Panc1 (cell line): ENCODE measurements at regions not wholly inside any gene's neighbourhood (a gene's known extent, or its start where the extent isn't known, plus 50 kb on each side); places are given as distances from the start of the nearest gene placed in this dataset.

Experiments
- ATAC-seq: fragments of 200-7000 bp; cut with Tn5 transposase; 2 replicates; pipeline ENCODE4 v1.9.1; 2020; ENCODE audit warnings: mild to moderate bottlenecking, moderate library complexity
- BruUV-seq: library from RNA; stranded (reverse); fragments of 400-500 nt; replicated peaks from 2 replicates; lab custom pipeline; 2021; lab: Mats Ljungman, UMichigan
- CTCF ChIA-PET: fragments of 300-600 bp; sonication (Branson Sonifier 250); formaldehyde crosslinking; loops from one replicate; lab custom pipeline; 2022; ENCODE audit warnings: antibody characterized with exemption; lab: Charles Lee
- POLR2A ChIA-PET: fragments of 300-600 bp; sonication (Branson Sonifier 250); formaldehyde crosslinking; loops from one replicate; lab custom pipeline; 2022; ENCODE audit warnings: antibody characterized with exemption; lab: Charles Lee
- DNase-seq: peaks from one replicate; pipeline ENCODE4 v3.0.0-alpha.2; 2010; ENCODE audit warnings: low read depth, low spot score
- H3K27ac ChIP-seq: 2 replicates; pipeline ENCODE4 v1.5.1; 2011; ENCODE audit warnings: mild to moderate bottlenecking, low read length, inconsistent platforms
- H3K27me3 ChIP-seq: fragments of 200-500 bp; sonication (Bioruptor generic); 2 replicates; pipeline ENCODE4 v1.6.0; 2014; ENCODE audit warnings: low read length, inconsistent platforms; ENCODE audit not compliant: control insufficient read depth, insufficient read depth
- H3K36me3 ChIP-seq: fragments of 200-500 bp; sonication (Bioruptor generic); 2 replicates; pipeline ENCODE4 v1.5.1; 2014; ENCODE audit warnings: inconsistent platforms, mild to moderate bottlenecking, low read length, moderate library complexity; ENCODE audit not compliant: control insufficient read depth, insufficient read depth
- H3K4me1 ChIP-seq: 2 replicates; pipeline ENCODE4 v1.5.1; 2011; ENCODE audit warnings: inconsistent platforms, mild to moderate bottlenecking, low read length, moderate library complexity; ENCODE audit not compliant: control insufficient read depth, insufficient read depth
- H3K4me3 ChIP-seq, 2 experiments: 2 replicates each; pipeline ENCODE4 v1.5.1; 2011 to 2012; ENCODE audit warnings: low read depth in 2 of 2, low read length in 2 of 2, mild to moderate bottlenecking in 2 of 2, inconsistent platforms in 1 of 2, moderate library complexity in 1 of 2
- H3K9me3 ChIP-seq: fragments of 200-500 bp; sonication (Bioruptor generic); 2 replicates; pipeline ENCODE4 v1.5.1; 2014; ENCODE audit warnings: low read depth, mild to moderate bottlenecking, inconsistent platforms, low read length, moderate library complexity; ENCODE audit not compliant: control insufficient read depth, insufficient read depth
- POLR2AphosphoS5 ChIP-seq: IDR thresholded peaks from 2 replicates; pipeline ENCODE4 v1.6.1; 2012; ENCODE audit warnings: mild to moderate bottlenecking, low read depth, low read length, moderate library complexity
- SIN3A ChIP-seq: IDR thresholded peaks from 2 replicates; pipeline ENCODE4 v1.6.1; 2012; ENCODE audit warnings: low read depth, mild to moderate bottlenecking, low read length, moderate library complexity, borderline replicate concordance; ENCODE audit not compliant: insufficient read depth
- TCF7L2 ChIP-seq: IDR thresholded peaks from 2 replicates; pipeline ENCODE4 v1.6.1; 2011; ENCODE audit warnings: mild to moderate bottlenecking, low read depth, low read length, inconsistent platforms
- in situ Hi-C: cut with HindIII; loops from 2 replicates; pipeline ENCODE4 v1.10.0; 2016; ENCODE audit warnings: low sequenced_read_pairs, low pct_unique_long_range_greater_than_20kb
- intact Hi-C: fragments of 100-400 bp; cut with micrococcal nuclease; formaldehyde crosslinking; loops from one replicate; pipeline ENCODE4 v1.10.0; 2022; ENCODE audit not compliant: unreplicated experiment
- TF ChIP-seq, protein P1 (sequence below), 2 experiments: IDR thresholded peaks; 2 replicates each; pipeline ENCODE4 v1.6.1; 2011 to 2012; ENCODE audit warnings: low read depth in 2 of 2, control low read depth in 1 of 2, low read length in 1 of 2, mild to moderate bottlenecking in 1 of 2, moderate library complexity in 1 of 2; ENCODE audit not compliant: insufficient read depth in 1 of 2
- TF ChIP-seq, protein P2 (sequence below): fragments of 450-650 bp; IDR thresholded peaks from 2 replicates; pipeline ENCODE4 v1.5.1; 2017; ENCODE audit warnings: mild to moderate bottlenecking

DNA sequence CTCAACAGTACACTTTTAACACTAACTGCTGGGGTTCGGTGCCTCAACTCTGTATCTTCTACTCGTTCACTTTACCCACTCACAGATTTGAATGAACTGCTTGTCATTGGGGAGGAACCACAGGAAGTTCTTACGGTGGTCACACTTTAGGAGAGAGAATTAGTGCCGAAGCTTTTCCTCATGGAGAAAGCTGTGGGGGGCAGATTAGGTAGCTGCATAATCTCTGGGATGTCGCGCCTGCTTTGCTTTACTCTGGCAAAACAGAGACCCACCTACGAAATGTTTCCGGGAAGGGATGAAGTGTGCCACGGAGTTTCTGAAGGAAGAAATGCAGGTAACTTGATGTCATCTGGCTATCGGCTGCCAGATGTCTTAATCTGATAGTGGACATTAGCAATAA lies 949.7 kb upstream of the TENM3 start:
- H3K27ac ChIP-seq, result no peak overlapping the region
- CTCF ChIA-PET, result no interaction called here
- no peak overlapping the region for H3K4me3 ChIP-seq
- no peaks in the 10 kb centered on the region; the same call in 1 of the 2 replicates for H3K27me3 ChIP-seq
- POLR2A ChIA-PET, result no interaction called here
- no peaks in the 10 kb centered on the region for H3K36me3 ChIP-seq
- no peak for DNase-seq
- TF ChIP-seq, protein P1, sequence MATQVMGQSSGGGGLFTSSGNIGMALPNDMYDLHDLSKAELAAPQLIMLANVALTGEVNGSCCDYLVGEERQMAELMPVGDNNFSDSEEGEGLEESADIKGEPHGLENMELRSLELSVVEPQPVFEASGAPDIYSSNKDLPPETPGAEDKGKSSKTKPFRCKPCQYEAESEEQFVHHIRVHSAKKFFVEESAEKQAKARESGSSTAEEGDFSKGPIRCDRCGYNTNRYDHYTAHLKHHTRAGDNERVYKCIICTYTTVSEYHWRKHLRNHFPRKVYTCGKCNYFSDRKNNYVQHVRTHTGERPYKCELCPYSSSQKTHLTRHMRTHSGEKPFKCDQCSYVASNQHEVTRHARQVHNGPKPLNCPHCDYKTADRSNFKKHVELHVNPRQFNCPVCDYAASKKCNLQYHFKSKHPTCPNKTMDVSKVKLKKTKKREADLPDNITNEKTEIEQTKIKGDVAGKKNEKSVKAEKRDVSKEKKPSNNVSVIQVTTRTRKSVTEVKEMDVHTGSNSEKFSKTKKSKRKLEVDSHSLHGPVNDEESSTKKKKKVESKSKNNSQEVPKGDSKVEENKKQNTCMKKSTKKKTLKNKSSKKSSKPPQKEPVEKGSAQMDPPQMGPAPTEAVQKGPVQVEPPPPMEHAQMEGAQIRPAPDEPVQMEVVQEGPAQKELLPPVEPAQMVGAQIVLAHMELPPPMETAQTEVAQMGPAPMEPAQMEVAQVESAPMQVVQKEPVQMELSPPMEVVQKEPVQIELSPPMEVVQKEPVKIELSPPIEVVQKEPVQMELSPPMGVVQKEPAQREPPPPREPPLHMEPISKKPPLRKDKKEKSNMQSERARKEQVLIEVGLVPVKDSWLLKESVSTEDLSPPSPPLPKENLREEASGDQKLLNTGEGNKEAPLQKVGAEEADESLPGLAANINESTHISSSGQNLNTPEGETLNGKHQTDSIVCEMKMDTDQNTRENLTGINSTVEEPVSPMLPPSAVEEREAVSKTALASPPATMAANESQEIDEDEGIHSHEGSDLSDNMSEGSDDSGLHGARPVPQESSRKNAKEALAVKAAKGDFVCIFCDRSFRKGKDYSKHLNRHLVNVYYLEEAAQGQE (IDR thresholded peaks at IDR 0.05; ENCODE audit: insufficient read depth in 1 of 2, low read depth in 2 of 2, low read length in 1 of 2), result no peak
- TF ChIP-seq, protein P2, sequence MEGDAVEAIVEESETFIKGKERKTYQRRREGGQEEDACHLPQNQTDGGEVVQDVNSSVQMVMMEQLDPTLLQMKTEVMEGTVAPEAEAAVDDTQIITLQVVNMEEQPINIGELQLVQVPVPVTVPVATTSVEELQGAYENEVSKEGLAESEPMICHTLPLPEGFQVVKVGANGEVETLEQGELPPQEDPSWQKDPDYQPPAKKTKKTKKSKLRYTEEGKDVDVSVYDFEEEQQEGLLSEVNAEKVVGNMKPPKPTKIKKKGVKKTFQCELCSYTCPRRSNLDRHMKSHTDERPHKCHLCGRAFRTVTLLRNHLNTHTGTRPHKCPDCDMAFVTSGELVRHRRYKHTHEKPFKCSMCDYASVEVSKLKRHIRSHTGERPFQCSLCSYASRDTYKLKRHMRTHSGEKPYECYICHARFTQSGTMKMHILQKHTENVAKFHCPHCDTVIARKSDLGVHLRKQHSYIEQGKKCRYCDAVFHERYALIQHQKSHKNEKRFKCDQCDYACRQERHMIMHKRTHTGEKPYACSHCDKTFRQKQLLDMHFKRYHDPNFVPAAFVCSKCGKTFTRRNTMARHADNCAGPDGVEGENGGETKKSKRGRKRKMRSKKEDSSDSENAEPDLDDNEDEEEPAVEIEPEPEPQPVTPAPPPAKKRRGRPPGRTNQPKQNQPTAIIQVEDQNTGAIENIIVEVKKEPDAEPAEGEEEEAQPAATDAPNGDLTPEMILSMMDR, result no peak
- no peak for TF ChIP-seq TCF7L2
- TF ChIP-seq SIN3A, result no peak
- TF ChIP-seq POLR2AphosphoS5, result no peak
- in situ Hi-C loops, result no loop called here
- BruUV-seq, result no TSS peak
- intact Hi-C loops, result no loop called here
- H3K9me3 ChIP-seq, result no peaks in the 10 kb centered on the region
- ATAC-seq, result no peak
- H3K4me1 ChIP-seq, result no peaks in the 10 kb centered on the region

DNA sequence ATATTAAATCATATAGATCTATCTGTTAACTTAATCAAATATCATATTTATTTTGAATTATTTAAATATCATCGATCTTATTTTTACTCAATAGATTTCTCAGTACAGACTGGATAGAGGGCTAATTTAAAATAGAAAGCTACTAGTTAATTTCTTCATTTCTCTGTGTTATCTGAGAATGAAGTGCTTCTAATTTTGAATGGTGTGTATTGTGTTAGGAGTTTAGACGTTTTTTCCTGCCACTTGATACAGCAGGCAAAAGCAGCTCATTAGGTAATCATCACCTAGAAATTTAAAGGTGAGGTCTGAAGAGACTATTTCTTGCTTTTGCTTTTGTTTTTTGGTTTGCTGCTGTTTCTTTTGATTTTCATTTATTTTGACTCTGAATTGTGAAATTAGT lies 948.8 kb upstream of the TENM3 start:
- ATAC-seq, result no peak
- H3K27me3 ChIP-seq, result no peaks in the 10 kb centered on the region; the same call in 1 of the 2 replicates
- BruUV-seq, result no TSS peak
- no peak overlapping the region for H3K4me3 ChIP-seq
- H3K9me3 ChIP-seq, result no peaks in the 10 kb centered on the region
- no peaks in the 10 kb centered on the region for H3K36me3 ChIP-seq
- in situ Hi-C loops, result no loop called here
- no peak overlapping the region for H3K27ac ChIP-seq
- TF ChIP-seq POLR2AphosphoS5, result no peak
- TF ChIP-seq, protein P1 (IDR thresholded peaks at IDR 0.05; ENCODE audit: insufficient read depth in 1 of 2, low read depth in 2 of 2, low read length in 1 of 2), result no peak
- TF ChIP-seq, protein P2, result no peak
- no peak for TF ChIP-seq TCF7L2
- no peak for TF ChIP-seq SIN3A
- POLR2A ChIA-PET, result no interaction called here
- no peaks in the 10 kb centered on the region for H3K4me1 ChIP-seq
- intact Hi-C loops, result no loop called here
- DNase-seq, result no peak
- CTCF ChIA-PET, result no interaction called here
